ENCODE measurements at regions not wholly inside any gene's neighbourhood (a gene's known extent, or its start where the extent isn't known, plus 50 kb on each side); places are given as distances from the start of the nearest gene placed in this dataset.

- TF ChIP-seq EP300 (IDR thresholded peaks at IDR 0.05) (no peak), POLR2A (IDR thresholded peaks at IDR 0.05) (no peak)
These were observed 770.3 kb downstream of the NLGN4X start for GRCh38 chrX:5458300-5458842.

Data from sigmoid colon (tissue), 4 donors.